ENCODE measurements at regions not wholly inside any gene's neighbourhood (a gene's known extent, or its start where the extent isn't known, plus 50 kb on each side); places are given as distances from the start of the nearest gene placed in this dataset.

DNA sequence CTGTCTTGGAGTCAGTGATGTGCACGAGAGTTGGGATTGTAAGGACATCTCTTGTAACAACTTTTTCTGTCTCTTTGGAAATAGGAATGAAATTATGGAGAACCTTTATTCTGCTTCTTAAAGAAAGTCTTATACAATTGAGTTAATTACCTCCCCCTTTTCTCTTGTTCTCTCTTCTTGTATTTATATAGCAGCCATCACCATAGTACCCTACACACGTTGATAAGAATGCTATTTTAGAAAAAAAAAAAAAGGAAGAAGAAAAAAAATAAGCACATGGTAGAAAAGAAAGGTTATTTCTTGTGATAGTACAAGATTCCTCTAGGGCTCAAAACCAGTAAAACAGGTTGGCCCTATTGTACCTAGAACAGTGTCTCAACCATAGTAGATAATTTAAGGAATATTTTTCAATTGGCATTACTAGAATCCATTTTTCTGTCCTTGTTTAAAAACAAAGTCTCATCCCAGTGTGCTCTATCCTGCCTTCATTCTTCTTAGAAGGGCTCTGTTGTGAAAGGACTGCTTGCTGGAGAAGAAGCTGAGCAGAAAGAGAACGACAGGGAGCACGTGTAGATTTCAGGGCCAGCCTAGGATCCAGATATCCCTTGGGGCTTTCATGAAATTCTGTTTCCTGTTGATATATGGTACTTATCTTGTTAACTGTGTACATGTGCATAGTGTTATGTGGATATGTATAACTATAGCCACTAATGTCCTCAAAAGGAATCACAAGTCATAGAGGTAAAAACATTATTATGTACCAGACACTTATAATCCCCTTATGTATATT is 392.3 kb upstream of the MEF2C start:
- H3K36me3 ChIP-seq = no peaks in the 10 kb centered on the region
- H3K4me1 ChIP-seq = no peaks in the 10 kb centered on the region
- no peak for DNase-seq
- no peaks in the 10 kb centered on the region for H3K9me3 ChIP-seq
- H3K27me3 ChIP-seq = no peaks in the 10 kb centered on the region
- 62% methylated on average over 4 of the region's 4 CpGs for WGBS, 2 donors
- TF ChIP-seq CTCF (IDR thresholded peaks at IDR 0.05) = no peak
- no peak for TF ChIP-seq POLR2A (IDR thresholded peaks at IDR 0.05)
- no peak overlapping the region for H3K27ac ChIP-seq
- intact Hi-C loops (cut with DNase I) = no loop called here
- H3K4me3 ChIP-seq = no peak overlapping the region

DNA sequence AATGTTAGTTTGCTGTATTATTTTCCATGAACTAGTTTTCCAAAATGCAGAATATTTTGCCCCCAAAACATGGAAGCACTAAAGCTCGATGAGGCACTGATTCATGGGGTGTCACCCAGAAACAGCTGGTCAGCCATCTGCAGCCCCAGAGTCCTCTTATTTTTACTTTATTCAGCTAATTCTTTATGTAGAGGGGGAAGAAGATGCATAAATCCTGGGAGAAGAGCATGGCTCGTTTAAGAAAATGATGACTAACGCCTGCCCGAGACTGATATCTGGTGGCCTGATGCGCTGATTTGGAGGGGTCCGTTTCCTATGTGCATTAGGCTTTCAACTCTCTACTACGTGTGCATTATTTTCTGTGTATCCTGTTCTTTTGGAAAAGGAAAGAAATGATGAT is 390.3 kb upstream of the MEF2C start:
- intact Hi-C loops (cut with DNase I) = no loop called here
- Histone ChIP-seq H3K4me1 (no peaks in the 10 kb centered on the region), H3K27me3 (no peaks in the 10 kb centered on the region), H3K4me3 (no peak overlapping the region), H3K27ac (no peak overlapping the region), H3K36me3 (no peaks in the 10 kb centered on the region), H3K9me3 (no peaks in the 10 kb centered on the region)
- no peak for TF ChIP-seq CTCF (IDR thresholded peaks at IDR 0.05)
- 73 to 83% methylated on average over 7 of the region's 7 CpGs for WGBS, 2 donors
- DNase-seq = no peak

DNA sequence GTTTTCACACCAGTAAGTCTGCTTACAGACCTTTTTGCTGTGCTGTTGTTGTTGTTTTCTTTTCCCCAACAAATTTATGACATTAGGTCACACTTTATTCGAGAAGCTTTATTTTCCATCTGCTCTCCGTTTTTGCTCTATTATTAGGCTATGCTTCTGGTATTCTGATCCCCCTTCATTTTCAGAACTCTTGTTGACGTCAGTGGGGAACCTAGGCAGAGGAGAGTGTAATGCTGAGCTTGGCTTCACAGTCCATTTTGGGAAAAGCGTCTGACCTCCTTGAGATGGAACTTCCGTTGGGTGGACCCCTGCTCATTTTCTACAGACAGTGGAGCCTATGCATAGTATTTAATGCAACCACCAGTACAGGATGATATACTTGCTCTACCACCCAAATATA is 387.9 kb upstream of the MEF2C start:
- Histone ChIP-seq H3K27ac (no peak overlapping the region), H3K4me3 (no peak overlapping the region), H3K36me3 (no peaks in the 10 kb centered on the region), H3K9me3 (no peaks in the 10 kb centered on the region), H3K27me3 (no peaks in the 10 kb centered on the region), H3K4me1 (no peaks in the 10 kb centered on the region)
- DNase-seq = no peak
- TF ChIP-seq POLR2A (IDR thresholded peaks at IDR 0.05) = no peak
- intact Hi-C loops (cut with DNase I) = no loop called here
- WGBS, 2 donors = 73 to 78% methylated on average over 5 of the region's 5 CpGs

DNA sequence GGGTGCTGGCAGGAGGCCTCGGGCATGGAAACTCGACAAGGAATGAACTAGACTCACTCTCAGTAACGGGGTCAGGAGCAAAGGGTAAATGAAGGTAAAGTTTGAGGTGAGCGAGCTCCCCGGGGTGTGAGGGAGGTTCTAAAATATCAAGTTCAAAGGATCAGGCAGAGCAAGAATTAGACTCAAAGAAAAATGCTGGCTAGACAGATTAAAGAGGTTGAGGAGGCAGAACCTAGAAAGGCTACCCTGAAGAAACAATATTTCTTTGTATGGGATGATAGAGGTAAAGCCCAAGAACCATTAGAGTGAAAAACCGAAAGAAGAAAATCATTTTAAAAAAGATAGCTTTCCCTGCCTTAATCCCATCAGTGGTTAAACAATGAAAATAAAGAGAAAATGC is 386.7 kb upstream of the MEF2C start:
- H3K4me1 ChIP-seq = no peaks in the 10 kb centered on the region
- H3K27me3 ChIP-seq = no peaks in the 10 kb centered on the region
- TF ChIP-seq POLR2A (IDR thresholded peaks at IDR 0.05) (no peak), CTCF (IDR thresholded peaks at IDR 0.05) (no peak)
- H3K36me3 ChIP-seq = no peaks in the 10 kb centered on the region
- no peaks in the 10 kb centered on the region for H3K9me3 ChIP-seq
- H3K4me3 ChIP-seq = no peak overlapping the region
- DNase-seq = no peak
- no peak overlapping the region for H3K27ac ChIP-seq
- intact Hi-C loops (cut with DNase I) = no loop called here
- 84 to 89% methylated on average over 6 of the region's 6 CpGs for WGBS, 2 donors

GRCh38 chr5:89268460-89268859 is 385.5 kb upstream of the MEF2C start:
- 38 to 53% methylated on average over 4 of the region's 4 CpGs for WGBS, 2 donors
- TF ChIP-seq POLR2A (IDR thresholded peaks at IDR 0.05) (no peak), CTCF (IDR thresholded peaks at IDR 0.05) (no peak)
- no peaks in the 10 kb centered on the region for H3K9me3 ChIP-seq
- no peak overlapping the region for H3K4me3 ChIP-seq
- no peaks in the 10 kb centered on the region for H3K4me1 ChIP-seq
- H3K27me3 ChIP-seq = no peaks in the 10 kb centered on the region
- no peak for DNase-seq
- H3K36me3 ChIP-seq = no peaks in the 10 kb centered on the region
- H3K27ac ChIP-seq = no peak overlapping the region
- intact Hi-C loops (cut with DNase I) = no loop called here

GRCh38 chr5:89267788-89268187 is 384.8 kb upstream of the MEF2C start:
- no peaks in the 10 kb centered on the region for H3K4me1 ChIP-seq
- H3K4me3 ChIP-seq = no peak overlapping the region
- 63 to 69% methylated on average over 2 of the region's 2 CpGs for WGBS, 2 donors
- H3K27ac ChIP-seq = no peak overlapping the region
- no peaks in the 10 kb centered on the region for H3K36me3 ChIP-seq
- intact Hi-C loops (cut with DNase I) = no loop called here
- no peak for DNase-seq
- no peaks in the 10 kb centered on the region for H3K27me3 ChIP-seq
- TF ChIP-seq CTCF (IDR thresholded peaks at IDR 0.05) (no peak), POLR2A (IDR thresholded peaks at IDR 0.05) (no peak)
- no peaks in the 10 kb centered on the region for H3K9me3 ChIP-seq
